Astrocyte (in vitro differentiated cells and primary cell): ENCODE measurements at regions not wholly inside any gene's neighbourhood (a gene's known extent, or its start where the extent isn't known, plus 50 kb on each side); places are given as distances from the start of the nearest gene placed in this dataset.

ENCODE experiments used
- CTCF ChIP-seq: IDR thresholded peaks from 2 replicates; pipeline ENCODE4 v1.5.1; 2011; ENCODE audit warnings: low read depth, mild to moderate bottlenecking, inconsistent platforms, low read length, moderate library complexity; ENCODE audit not compliant: insufficient read depth
- EZH2 ChIP-seq: IDR thresholded peaks from 2 replicates; pipeline ENCODE4 v1.6.1; 2012; ENCODE audit warnings: mild to moderate bottlenecking, low read length, inconsistent platforms; ENCODE audit not compliant: insufficient read depth

- TF ChIP-seq CTCF (no peak), EZH2 (no peak)
These were observed 244.6 kb upstream of the NEGR1 start for GRCh38 chr1:72526926-72527325.
